Neural cell (in vitro differentiated cells): ENCODE measurements at regions not wholly inside any gene's neighbourhood (a gene's known extent, or its start where the extent isn't known, plus 50 kb on each side); places are given as distances from the start of the nearest gene placed in this dataset.
"Not testable (repeated sequence)": the region's sequence is repeated elsewhere in the genome, so short reads cannot be mapped to it uniquely, and the experiment has no call there.

Source experiments
- H2AFZ ChIP-seq: fragments of 200-600, 300-800 bp; sonication (generic), shearing (Covaris generic); 2 replicates; pipeline ENCODE4 v1.6.0; 2014; ENCODE audit warnings: low read depth, mild to moderate bottlenecking, antibody characterized with exemption, low read length, moderate library complexity
- H3F3A ChIP-seq: fragments of 200-600 bp; shearing (Covaris generic); 2 replicates; pipeline ENCODE4 v1.6.1; 2016; ENCODE audit warnings: mild to moderate bottlenecking, moderate library complexity, mixed read lengths, antibody characterized with exemption, low read length; ENCODE audit not compliant: insufficient read depth, poor library complexity, severe bottlenecking
- H3K27ac ChIP-seq: fragments of 200-600, 300-800 bp; sonication (generic), shearing (Covaris generic); 2 replicates; pipeline ENCODE4 v1.5.1; 2014; ENCODE audit warnings: mild to moderate bottlenecking, low read length, moderate library complexity
- H3K27me3 ChIP-seq: fragments of 300-800, 200-600 bp; sonication (generic), shearing (Covaris generic); 2 replicates; pipeline ENCODE4 v1.6.0; 2014; ENCODE audit warnings: mild to moderate bottlenecking, low read depth, low read length, moderate library complexity; ENCODE audit not compliant: insufficient read depth
- H3K36me3 ChIP-seq: fragments of 300-800, 200-600 bp; sonication (generic), shearing (Covaris generic); 2 replicates; pipeline ENCODE4 v1.5.1; 2014; ENCODE audit warnings: mild to moderate bottlenecking, antibody characterized with exemption, low read length, moderate library complexity; ENCODE audit not compliant: insufficient read depth
- H3K4me2 ChIP-seq: fragments of 300-800, 200-600 bp; sonication (generic), shearing (Covaris generic); 2 replicates; pipeline ENCODE4 v1.6.0; 2014; ENCODE audit warnings: mild to moderate bottlenecking, low read length
- H3K4me3 ChIP-seq: fragments of 300-800, 200-600 bp; sonication (generic), shearing (Covaris generic); 2 replicates; pipeline ENCODE4 v1.5.1; 2014; ENCODE audit warnings: mild to moderate bottlenecking, low read length, moderate library complexity
- H3K79me2 ChIP-seq: fragments of 200-600 bp; shearing (Covaris generic); replicated peaks from 2 replicates; pipeline ENCODE4 v1.6.0; 2014; ENCODE audit warnings: mild to moderate bottlenecking, low read length, moderate library complexity; ENCODE audit not compliant: insufficient read depth
- H3K9ac ChIP-seq: fragments of 300-800, 200-600 bp; sonication (generic), shearing (Covaris generic); 2 replicates; pipeline ENCODE4 v1.6.1; 2016; ENCODE audit warnings: mild to moderate bottlenecking, low read length, mixed read lengths
- H3K9me2 ChIP-seq: fragments of 200-600 bp; shearing (Covaris generic); 2 replicates; pipeline ENCODE4 v1.6.1; 2016; ENCODE audit warnings: mild to moderate bottlenecking, low read length, mixed read lengths; ENCODE audit not compliant: insufficient read depth
- H3K9me3 ChIP-seq: fragments of 200-600, 300-800 bp; sonication (generic), shearing (Covaris generic); 2 replicates; pipeline ENCODE4 v1.6.1; 2016; ENCODE audit warnings: mild to moderate bottlenecking, mixed run types, low read length, moderate library complexity, mixed read lengths
- H4K20me1 ChIP-seq: fragments of 200-600 bp; shearing (Covaris generic); 2 replicates; pipeline ENCODE4 v1.6.1; 2016; ENCODE audit warnings: mild to moderate bottlenecking, mixed run types; ENCODE audit not compliant: insufficient read depth
- CTCF ChIP-seq: fragments of 450-650 bp; IDR thresholded peaks from 2 replicates; pipeline ENCODE4 v1.5.1; 2014; ENCODE audit warnings: antibody characterized with exemption, mild to moderate bottlenecking, moderate library complexity; ENCODE audit not compliant: poor library complexity, severe bottlenecking
- EP300 ChIP-seq: fragments of 450-650 bp; conservative IDR thresholded peaks from 2 replicates; pipeline ENCODE4 v1.6.1; 2014; ENCODE audit warnings: antibody characterized with exemption, mild to moderate bottlenecking, moderate library complexity; ENCODE audit not compliant: poor library complexity, severe bottlenecking
- EZH2 ChIP-seq: fragments of 200-600, 300-800 bp; shearing (Covaris generic), sonication (generic); IDR thresholded peaks from 2 replicates; pipeline ENCODE4 v1.6.1; 2014; ENCODE audit warnings: antibody characterized with exemption, low read length, borderline replicate concordance, mild to moderate bottlenecking; ENCODE audit not compliant: insufficient read depth, poor library complexity, severe bottlenecking
- MXI1 ChIP-seq: fragments of 450-650 bp; conservative IDR thresholded peaks from 2 replicates; pipeline ENCODE4 v1.6.1; 2014; ENCODE audit warnings: antibody characterized with exemption, mild to moderate bottlenecking; ENCODE audit not compliant: poor library complexity, severe bottlenecking
- POLR2AphosphoS5 ChIP-seq: IDR thresholded peaks from 2 replicates; pipeline ENCODE4 v1.6.1; 2012
- RAD21 ChIP-seq: fragments of 450-650 bp; conservative IDR thresholded peaks from 2 replicates; pipeline ENCODE4 v1.6.1; 2014; ENCODE audit warnings: antibody characterized with exemption, mild to moderate bottlenecking, moderate library complexity
- REST ChIP-seq: IDR thresholded peaks from 2 replicates; pipeline ENCODE4 v1.6.1; 2012; ENCODE audit warnings: borderline replicate concordance
- SMC3 ChIP-seq: fragments of 450-650 bp; conservative IDR thresholded peaks from 2 replicates; pipeline ENCODE4 v1.6.1; 2014; ENCODE audit warnings: antibody characterized with exemption, mild to moderate bottlenecking, moderate library complexity; ENCODE audit not compliant: poor library complexity
- TAF1 ChIP-seq: IDR thresholded peaks from 2 replicates; pipeline ENCODE4 v1.6.1; 2012; ENCODE audit warnings: low read depth

GRCh38 chr10:57891201-57892006 is 376.3 kb downstream of the IPMK start:
- Histone ChIP-seq H3K27ac (no peak overlapping the region), H3K36me3 (no peaks in the 10 kb centered on the region), H4K20me1 (no peaks in the 10 kb centered on the region), H3F3A (no peaks in the 10 kb centered on the region), H2AFZ (no peak overlapping the region), H3K9me3 (no peaks in the 10 kb centered on the region), H3K9ac (no peak overlapping the region), H3K4me2 (no peak overlapping the region), H3K27me3 (no peaks in the 10 kb centered on the region), H3K79me2 (no peaks in the 10 kb centered on the region), H3K4me3 (no peak overlapping the region), H3K9me2 (no peaks in the 10 kb centered on the region)
- TF ChIP-seq EP300 (no peak), TAF1 (no peak), REST (no peak), EZH2 (no peak), CTCF (no peak), MXI1 (no peak), POLR2AphosphoS5 (no peak), SMC3 (no peak), RAD21 (no peak)

GRCh38 chr10:57890691-57891090 is 377.0 kb downstream of the IPMK start:
- Histone ChIP-seq H3K4me3 (no peak overlapping the region), H2AFZ (no peak overlapping the region), H3K27ac (no peak overlapping the region), H3K9me3 (no peaks in the 10 kb centered on the region), H4K20me1 (no peaks in the 10 kb centered on the region), H3K27me3 (no peaks in the 10 kb centered on the region), H3K9ac (no peak overlapping the region), H3F3A (no peaks in the 10 kb centered on the region), H3K36me3 (no peaks in the 10 kb centered on the region), H3K79me2 (no peaks in the 10 kb centered on the region), H3K9me2 (no peaks in the 10 kb centered on the region), H3K4me2 (no peak overlapping the region)
- TF ChIP-seq POLR2AphosphoS5 (no peak), REST (no peak), SMC3 (no peak), CTCF (no peak), EZH2 (no peak), TAF1 (no peak), MXI1 (no peak), RAD21 (no peak), EP300 (no peak)

DNA sequence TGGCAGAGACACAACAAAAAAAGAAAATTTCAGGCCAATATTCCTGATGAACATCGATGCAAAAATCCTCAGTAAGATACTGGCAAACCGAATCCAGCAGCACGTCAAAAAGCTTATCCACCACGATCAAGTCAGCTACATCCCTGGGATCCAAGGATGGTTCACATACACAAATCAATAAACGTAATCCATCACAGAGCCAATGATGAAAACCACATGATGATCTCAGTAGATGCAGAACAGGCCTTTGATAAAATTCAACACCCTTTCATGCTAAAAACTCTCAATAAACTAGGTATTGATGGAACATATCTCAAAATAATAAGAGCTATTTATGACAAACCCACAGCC is 382.1 kb downstream of the IPMK start:
- not testable (repeated sequence) for H3K79me2 ChIP-seq, H3K4me2 ChIP-seq, H3K9me2 ChIP-seq, H3F3A ChIP-seq, H3K9ac ChIP-seq, H3K27ac ChIP-seq, H3K36me3 ChIP-seq, H3K27me3 ChIP-seq, H3K4me3 ChIP-seq, H4K20me1 ChIP-seq, H2AFZ ChIP-seq, H3K9me3 ChIP-seq
